Sigmoid colon (tissue), 3 donors: ENCODE measurements at regions not wholly inside any gene's neighbourhood (a gene's known extent, or its start where the extent isn't known, plus 50 kb on each side); places are given as distances from the start of the nearest gene placed in this dataset.

Source experiments
- POLR2A ChIP-seq, 2 donors: fragments of 450-650 bp; IDR thresholded peaks; one replicate each; pipeline ENCODE4 v1.6.1; 2016; ENCODE audit warnings: antibody characterized with exemption in 2 of 2, mild to moderate bottlenecking in 2 of 2, moderate library complexity in 2 of 2
- TF ChIP-seq, protein P1 (sequence below), 4 experiments: fragments of 450-650 bp in 3 of 4; fragments of 200-600 bp in 1 of 4; IDR thresholded peaks; one replicate each; pipeline ENCODE4 v1.5.1; 2016 to 2019; ENCODE audit warnings: antibody characterized with exemption in 4 of 4, mild to moderate bottlenecking in 3 of 4, moderate library complexity in 2 of 4

DNA sequence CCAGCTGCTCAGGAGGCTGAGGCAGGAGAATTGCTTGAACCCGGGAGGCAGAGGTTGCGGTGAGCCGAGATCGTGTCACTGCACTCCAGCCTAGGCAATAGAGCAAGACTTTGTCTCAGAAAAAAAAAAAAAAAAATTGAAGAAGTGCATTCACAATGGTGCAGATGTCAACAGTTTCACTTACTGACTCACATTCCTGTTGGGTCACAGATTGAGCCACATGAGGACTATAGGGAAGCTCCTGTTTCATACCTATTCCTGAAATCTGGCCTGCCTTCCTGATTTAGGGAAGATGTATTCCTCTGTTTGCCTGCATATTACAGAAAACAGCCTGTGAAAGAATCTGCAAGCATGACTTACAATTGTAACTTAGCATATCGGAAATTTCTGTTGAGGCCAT, 78.2 kb downstream of the AKR1C4 start:
- TF ChIP-seq, protein P1, sequence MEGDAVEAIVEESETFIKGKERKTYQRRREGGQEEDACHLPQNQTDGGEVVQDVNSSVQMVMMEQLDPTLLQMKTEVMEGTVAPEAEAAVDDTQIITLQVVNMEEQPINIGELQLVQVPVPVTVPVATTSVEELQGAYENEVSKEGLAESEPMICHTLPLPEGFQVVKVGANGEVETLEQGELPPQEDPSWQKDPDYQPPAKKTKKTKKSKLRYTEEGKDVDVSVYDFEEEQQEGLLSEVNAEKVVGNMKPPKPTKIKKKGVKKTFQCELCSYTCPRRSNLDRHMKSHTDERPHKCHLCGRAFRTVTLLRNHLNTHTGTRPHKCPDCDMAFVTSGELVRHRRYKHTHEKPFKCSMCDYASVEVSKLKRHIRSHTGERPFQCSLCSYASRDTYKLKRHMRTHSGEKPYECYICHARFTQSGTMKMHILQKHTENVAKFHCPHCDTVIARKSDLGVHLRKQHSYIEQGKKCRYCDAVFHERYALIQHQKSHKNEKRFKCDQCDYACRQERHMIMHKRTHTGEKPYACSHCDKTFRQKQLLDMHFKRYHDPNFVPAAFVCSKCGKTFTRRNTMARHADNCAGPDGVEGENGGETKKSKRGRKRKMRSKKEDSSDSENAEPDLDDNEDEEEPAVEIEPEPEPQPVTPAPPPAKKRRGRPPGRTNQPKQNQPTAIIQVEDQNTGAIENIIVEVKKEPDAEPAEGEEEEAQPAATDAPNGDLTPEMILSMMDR (IDR thresholded peaks at IDR 0.05) = no peak
- no peak for TF ChIP-seq POLR2A (IDR thresholded peaks at IDR 0.05)
